ENCODE measurements at regions not wholly inside any gene's neighbourhood (a gene's known extent, or its start where the extent isn't known, plus 50 kb on each side); places are given as distances from the start of the nearest gene placed in this dataset.

DNA sequence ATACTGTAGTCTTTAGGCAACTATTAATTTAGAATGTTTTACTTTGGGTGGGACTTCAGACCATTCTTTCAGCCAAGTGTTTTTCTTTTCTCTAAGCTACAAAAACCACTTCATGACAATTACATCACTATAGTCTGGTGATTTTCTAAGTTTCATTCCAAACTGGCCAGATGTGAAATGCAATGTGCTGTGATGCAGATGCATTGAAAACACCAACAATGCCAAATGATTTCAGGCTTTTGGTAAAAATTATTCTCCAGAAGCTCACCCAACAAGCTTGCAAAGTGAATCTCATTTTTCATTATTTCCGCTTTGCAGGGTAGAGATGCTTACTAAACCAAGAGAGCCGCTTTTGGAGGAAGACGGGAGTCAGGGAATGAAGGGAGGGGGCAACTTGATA lies 118.4 kb upstream of the ANK3 start:
- H3K9me3 Mint-ChIP-seq = no peaks in the 10 kb centered on the region

DNA sequence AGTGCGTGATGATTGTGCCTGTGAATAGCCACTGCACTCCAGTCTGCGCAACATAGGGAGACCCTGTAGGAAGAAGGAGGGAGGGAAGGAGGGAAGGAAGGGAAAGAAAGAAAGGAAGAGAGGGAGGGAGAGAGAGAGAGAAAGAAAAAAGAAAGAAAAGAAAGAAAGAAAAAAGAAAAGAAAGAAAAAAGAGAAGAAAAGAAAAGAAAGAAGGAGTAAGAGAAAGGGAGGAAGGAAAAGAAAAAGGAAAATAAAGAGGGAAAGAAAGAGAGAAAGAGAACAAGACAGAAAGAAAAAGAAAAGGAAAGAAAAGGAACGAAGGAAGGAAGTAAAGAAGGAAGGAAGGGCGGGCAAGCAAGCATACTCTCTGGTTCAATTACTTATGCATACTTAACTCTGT lies 112.9 kb upstream of the ANK3 start:
- H3K27me3 Mint-ChIP-seq = no peaks in the 10 kb centered on the region
- H3K9me3 Mint-ChIP-seq = no peaks in the 10 kb centered on the region
- peaks cover 26% of the 10 kb centered on the region for H3K4me1 Mint-ChIP-seq (ENCODE audit: low read depth)
- Histone ChIP-seq H3K4me3 (ENCODE audit: low read length) (no peak overlapping the region), H3K27me3 (ENCODE audit: control insufficient read depth in 1 of 2, insufficient read depth in 2 of 2, low read length in 2 of 2) (no peaks in the 10 kb centered on the region), H3K9me3 (ENCODE audit: control insufficient read depth in 1 of 2, insufficient read depth in 1 of 2, low read length in 2 of 2) (no peaks in the 10 kb centered on the region), H3K27ac (ENCODE audit: low read depth in 1 of 2, low read length in 2 of 2) (no peak overlapping the region), H3K4me1 (ENCODE audit: insufficient read depth, low read length) (no peaks in the 10 kb centered on the region), H3K36me3 (ENCODE audit: insufficient read depth, low read length) (no peaks in the 10 kb centered on the region)
- POLR2A ChIA-PET = no interaction called here
- ATAC-seq (ENCODE audit: poor library complexity) (no peak), DNase-seq (no peak)
- H3K27ac Mint-ChIP-seq = no peak overlapping the region
- TF ChIP-seq, protein P1, sequence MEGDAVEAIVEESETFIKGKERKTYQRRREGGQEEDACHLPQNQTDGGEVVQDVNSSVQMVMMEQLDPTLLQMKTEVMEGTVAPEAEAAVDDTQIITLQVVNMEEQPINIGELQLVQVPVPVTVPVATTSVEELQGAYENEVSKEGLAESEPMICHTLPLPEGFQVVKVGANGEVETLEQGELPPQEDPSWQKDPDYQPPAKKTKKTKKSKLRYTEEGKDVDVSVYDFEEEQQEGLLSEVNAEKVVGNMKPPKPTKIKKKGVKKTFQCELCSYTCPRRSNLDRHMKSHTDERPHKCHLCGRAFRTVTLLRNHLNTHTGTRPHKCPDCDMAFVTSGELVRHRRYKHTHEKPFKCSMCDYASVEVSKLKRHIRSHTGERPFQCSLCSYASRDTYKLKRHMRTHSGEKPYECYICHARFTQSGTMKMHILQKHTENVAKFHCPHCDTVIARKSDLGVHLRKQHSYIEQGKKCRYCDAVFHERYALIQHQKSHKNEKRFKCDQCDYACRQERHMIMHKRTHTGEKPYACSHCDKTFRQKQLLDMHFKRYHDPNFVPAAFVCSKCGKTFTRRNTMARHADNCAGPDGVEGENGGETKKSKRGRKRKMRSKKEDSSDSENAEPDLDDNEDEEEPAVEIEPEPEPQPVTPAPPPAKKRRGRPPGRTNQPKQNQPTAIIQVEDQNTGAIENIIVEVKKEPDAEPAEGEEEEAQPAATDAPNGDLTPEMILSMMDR (IDR thresholded peaks at IDR 0.05) = peak; percentile 27
- peaks cover 17% of the 10 kb centered on the region for H3K36me3 Mint-ChIP-seq (ENCODE audit: low read depth)
- no peak overlapping the region for H3K4me3 Mint-ChIP-seq
- CTCF ChIA-PET = no interaction called here
- intact Hi-C loops (cut with DNase I, micrococcal nuclease) = no loop called here

More for the DNA sequence above, 118.4 kb upstream of the ANK3 start:
- DNase-seq (no peak), ATAC-seq (ENCODE audit: poor library complexity) (no peak)
- H3K27me3 Mint-ChIP-seq = no peaks in the 10 kb centered on the region
- H3K27ac Mint-ChIP-seq = no peak overlapping the region
- Histone ChIP-seq H3K27me3 (ENCODE audit: control insufficient read depth in 1 of 2, insufficient read depth in 2 of 2, low read length in 2 of 2) (no peaks in the 10 kb centered on the region), H3K36me3 (ENCODE audit: insufficient read depth, low read length) (no peaks in the 10 kb centered on the region), H3K4me1 (ENCODE audit: insufficient read depth, low read length) (no peaks in the 10 kb centered on the region), H3K4me3 (ENCODE audit: low read length) (no peak overlapping the region), H3K27ac (ENCODE audit: low read depth in 1 of 2, low read length in 2 of 2) (no peak overlapping the region), H3K9me3 (ENCODE audit: control insufficient read depth in 1 of 2, insufficient read depth in 1 of 2, low read length in 2 of 2) (no peaks in the 10 kb centered on the region)
- ChIA-PET CTCF (no interaction called here), POLR2A (no interaction called here)
- TF ChIP-seq, protein P1 (IDR thresholded peaks at IDR 0.05) = no peak
- H3K36me3 Mint-ChIP-seq (ENCODE audit: low read depth) = peaks cover 22% of the 10 kb centered on the region
- H3K4me1 Mint-ChIP-seq (ENCODE audit: low read depth) = peaks cover 21% of the 10 kb centered on the region
- no peak overlapping the region for H3K4me3 Mint-ChIP-seq
- intact Hi-C loops (cut with DNase I, micrococcal nuclease) = no loop called here

DNA sequence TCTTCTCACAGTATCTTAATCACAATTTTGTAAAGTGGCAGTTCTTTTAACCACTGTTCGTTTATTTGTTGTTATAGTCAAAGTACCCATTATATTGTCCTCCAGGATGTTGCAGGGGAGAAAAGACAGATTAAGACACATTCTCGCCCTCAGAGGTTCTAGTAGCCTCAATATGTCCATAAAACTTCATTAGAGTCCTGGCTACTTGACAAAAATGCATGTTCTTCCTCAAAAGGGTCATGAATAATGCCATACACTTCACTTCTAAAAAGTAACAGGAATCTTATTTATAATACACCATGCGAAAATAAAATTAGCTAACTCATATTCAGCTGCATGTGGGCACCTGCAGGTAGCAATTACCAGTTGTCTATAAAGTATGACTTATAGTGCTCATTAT lies 109.3 kb upstream of the ANK3 start:
- Histone ChIP-seq H3K36me3 (ENCODE audit: insufficient read depth, low read length) (no peaks in the 10 kb centered on the region), H3K9me3 (ENCODE audit: control insufficient read depth in 1 of 2, insufficient read depth in 1 of 2, low read length in 2 of 2) (no peaks in the 10 kb centered on the region), H3K27ac (ENCODE audit: low read depth in 1 of 2, low read length in 2 of 2) (no peak overlapping the region), H3K4me1 (ENCODE audit: insufficient read depth, low read length) (no peaks in the 10 kb centered on the region), H3K27me3 (ENCODE audit: control insufficient read depth in 1 of 2, insufficient read depth in 2 of 2, low read length in 2 of 2) (no peaks in the 10 kb centered on the region), H3K4me3 (ENCODE audit: low read length) (no peak overlapping the region)
- DNase-seq = no peak
- Mint-ChIP-seq H3K4me3 (no peak overlapping the region), H3K27me3 (no peaks in the 10 kb centered on the region), H3K9me3 (no peaks in the 10 kb centered on the region), H3K36me3 (ENCODE audit: low read depth) (peaks cover 19% of the 10 kb centered on the region), H3K4me1 (ENCODE audit: low read depth) (peaks cover 36% of the 10 kb centered on the region), H3K27ac (no peak overlapping the region)
- ATAC-seq (ENCODE audit: poor library complexity) = no peak
- ChIA-PET CTCF (no interaction called here), POLR2A (no interaction called here)
- TF ChIP-seq, protein P1 (IDR thresholded peaks at IDR 0.05) = no peak
- intact Hi-C loops (cut with DNase I, micrococcal nuclease) = no loop called here
